Muscle layer of duodenum (tissue), 2 donors: ENCODE measurements at regions not wholly inside any gene's neighbourhood (a gene's known extent, or its start where the extent isn't known, plus 50 kb on each side); places are given as distances from the start of the nearest gene placed in this dataset.

Source experiments
- H3K27ac ChIP-seq: one replicate; pipeline ENCODE4 v1.7.0; 2013; ENCODE audit warnings: mild to moderate bottlenecking, low read length
- H3K27me3 ChIP-seq: one replicate; pipeline ENCODE4 v1.7.0; 2013; ENCODE audit warnings: low read depth, mild to moderate bottlenecking, control low read depth, low read length
- H3K36me3 ChIP-seq, 2 donors: one replicate each; pipeline ENCODE4 v1.7.0; 2013; ENCODE audit warnings: low read length in 2 of 2, control low read depth in 1 of 2, mild to moderate bottlenecking in 1 of 2; ENCODE audit not compliant: insufficient read depth in 2 of 2, control insufficient read depth in 1 of 2
- H3K4me1 ChIP-seq, 2 donors: one replicate each; pipeline ENCODE4 v1.7.0; 2013; ENCODE audit warnings: low read length in 2 of 2, mild to moderate bottlenecking in 2 of 2, control low read depth in 1 of 2, moderate library complexity in 1 of 2; ENCODE audit not compliant: insufficient read depth in 2 of 2, control insufficient read depth in 1 of 2
- H3K4me3 ChIP-seq, 2 donors: one replicate each; pipeline ENCODE4 v1.7.0; 2013; ENCODE audit warnings: low read length in 2 of 2, low read depth in 1 of 2, mild to moderate bottlenecking in 1 of 2
- H3K9me3 ChIP-seq, 2 donors: one replicate each; pipeline ENCODE4 v1.7.0; 2013; ENCODE audit warnings: low read length in 2 of 2, control low read depth in 1 of 2, mild to moderate bottlenecking in 1 of 2; ENCODE audit not compliant: control insufficient read depth in 1 of 2
- donor health status: healthy.

DNA sequence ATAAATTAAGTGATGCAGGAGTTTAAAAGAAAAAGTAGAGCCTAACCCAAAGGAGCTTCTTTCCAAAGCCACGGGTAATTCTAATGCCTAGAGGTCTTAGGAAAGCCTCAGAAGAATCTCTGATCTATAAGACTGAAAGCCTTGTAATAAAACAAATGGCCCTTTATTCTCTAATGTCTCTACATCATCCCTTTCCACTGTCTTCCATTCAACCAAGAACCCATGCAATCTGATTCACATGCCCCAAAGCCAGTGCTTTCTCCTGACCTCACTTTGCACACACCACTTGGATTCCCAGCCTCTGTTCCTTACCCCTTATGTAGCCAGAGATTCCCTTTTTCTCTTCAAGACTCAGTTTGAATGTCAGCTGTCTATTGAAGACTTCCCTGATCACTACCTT lies 252.9 kb upstream of the NRSN1 start:
- Histone ChIP-seq H3K36me3 (no peaks in the 10 kb centered on the region), H3K9me3 (no peaks in the 10 kb centered on the region), H3K4me1 (no peaks in the 10 kb centered on the region), H3K27me3 (no peaks in the 10 kb centered on the region), H3K27ac (no peak overlapping the region), H3K4me3 (no peak overlapping the region)

DNA sequence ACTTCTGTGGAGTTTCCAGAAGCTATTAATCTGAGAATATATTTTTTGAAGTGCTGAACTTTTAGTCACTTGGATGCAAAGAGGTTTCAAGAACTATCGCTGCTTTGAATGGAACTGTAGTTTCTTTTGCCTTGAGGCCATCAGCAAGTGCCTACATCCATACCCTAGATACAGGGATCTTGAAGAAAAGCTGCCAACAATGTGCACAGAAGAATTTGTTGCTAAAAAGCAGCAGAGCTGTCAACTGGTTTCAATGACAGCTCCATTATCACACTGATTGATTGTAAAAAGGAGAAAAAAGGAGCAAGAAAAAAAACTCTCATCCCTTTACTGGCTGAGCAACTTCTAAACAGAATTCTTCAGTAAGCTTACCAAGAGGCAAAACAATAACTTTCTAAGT lies 251.0 kb upstream of the NRSN1 start:
- H3K4me3 ChIP-seq: no peak overlapping the region
- no peaks in the 10 kb centered on the region for H3K27me3 ChIP-seq
- no peaks in the 10 kb centered on the region for H3K36me3 ChIP-seq
- H3K27ac ChIP-seq: no peak overlapping the region
- H3K4me1 ChIP-seq: no peaks in the 10 kb centered on the region
- no peaks in the 10 kb centered on the region for H3K9me3 ChIP-seq

DNA sequence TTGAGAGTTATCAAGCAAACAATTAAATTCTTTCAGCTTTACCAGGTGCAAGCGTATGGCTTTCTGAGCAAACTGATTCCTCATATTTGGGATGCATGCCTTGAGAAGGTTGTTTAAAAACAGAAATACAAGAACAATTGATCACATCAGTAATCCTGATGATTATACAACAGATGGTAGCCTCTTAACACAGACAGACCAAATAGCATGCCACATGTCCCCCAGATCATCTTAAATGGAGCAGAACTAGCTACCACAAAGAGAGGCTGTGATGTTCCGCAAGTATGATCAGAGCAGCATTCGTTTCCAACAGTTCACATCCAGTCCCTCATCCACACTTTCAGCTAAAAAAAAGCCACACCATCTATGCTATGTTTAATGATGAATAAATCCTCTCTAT lies 246.2 kb upstream of the NRSN1 start:
- no peaks in the 10 kb centered on the region for H3K27me3 ChIP-seq

DNA sequence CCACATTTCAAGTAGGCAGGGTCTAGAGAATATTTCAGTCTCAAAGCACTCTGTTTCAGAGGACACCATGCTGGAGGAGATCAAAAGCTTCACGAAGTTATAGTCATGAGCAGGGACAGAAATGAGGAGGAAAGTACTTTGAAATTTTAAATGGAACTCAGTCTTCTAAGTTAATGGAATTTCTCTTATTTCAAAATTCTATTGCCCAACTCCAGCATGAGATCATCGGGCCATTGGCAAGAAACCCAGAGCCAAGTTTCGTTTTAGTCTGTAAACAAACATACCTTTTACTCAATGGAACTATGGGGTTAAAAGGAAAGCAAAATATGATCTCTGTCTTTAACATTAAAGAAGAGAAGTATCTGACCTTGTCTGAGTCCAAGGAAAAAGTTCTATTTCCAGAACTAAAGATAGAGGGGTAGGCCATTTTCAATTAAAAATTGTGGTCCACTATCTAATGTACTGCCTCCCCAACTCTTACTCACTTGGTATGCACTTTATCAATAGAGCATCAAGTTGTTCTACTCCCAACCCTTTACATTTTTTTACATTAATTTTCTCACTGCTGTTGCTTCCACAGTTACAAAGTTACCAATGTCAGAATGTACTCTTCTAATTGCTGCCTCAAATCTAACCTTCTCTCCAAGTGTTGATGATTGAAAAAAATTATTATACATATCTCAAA lies 235.3 kb upstream of the NRSN1 start:
- Histone ChIP-seq H3K9me3 (no peaks in the 10 kb centered on the region), H3K27ac (no peak overlapping the region), H3K27me3 (no peaks in the 10 kb centered on the region), H3K4me3 (no peak overlapping the region), H3K4me1 (no peaks in the 10 kb centered on the region), H3K36me3 (no peaks in the 10 kb centered on the region)

More for the DNA sequence above, 246.2 kb upstream of the NRSN1 start:
- Histone ChIP-seq H3K9me3 (no peaks in the 10 kb centered on the region), H3K4me1 (no peaks in the 10 kb centered on the region), H3K4me3 (no peak overlapping the region), H3K27ac (no peak overlapping the region), H3K36me3 (no peaks in the 10 kb centered on the region)

DNA sequence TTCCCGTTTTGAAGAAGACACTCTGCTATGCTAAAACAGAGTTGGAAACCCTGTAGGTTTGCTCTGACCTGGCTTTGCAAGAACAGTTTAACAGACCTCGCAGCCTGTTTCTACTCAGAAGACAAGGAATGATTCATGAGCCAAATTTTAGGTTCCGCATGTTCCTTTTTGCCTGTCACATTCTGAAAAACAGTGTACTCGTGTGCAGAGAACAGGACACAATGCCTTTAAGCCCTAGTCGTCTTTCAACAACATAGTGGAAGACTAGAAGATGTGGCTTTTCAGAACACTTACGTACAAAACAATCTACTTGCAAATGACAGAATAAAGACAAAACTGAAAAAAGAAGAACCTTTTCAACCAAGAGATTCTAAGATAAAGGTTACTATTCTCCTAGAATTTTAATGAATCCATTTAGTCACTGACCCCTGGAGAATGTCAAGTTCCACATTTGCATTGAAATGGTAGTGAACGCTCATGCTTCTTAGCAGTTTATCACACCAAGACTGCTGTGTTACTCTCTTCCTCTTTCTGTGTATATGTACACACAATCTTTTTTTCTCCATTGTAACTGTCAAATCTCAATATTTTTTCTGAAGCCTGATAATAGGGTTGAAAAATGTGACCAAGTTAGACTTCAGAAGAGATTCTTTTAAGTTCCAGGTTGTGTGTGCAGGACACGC lies 220.7 kb upstream of the NRSN1 start:
- Histone ChIP-seq H3K4me3 (no peak overlapping the region), H3K27ac (no peak overlapping the region), H3K9me3 (no peaks in the 10 kb centered on the region), H3K27me3 (no peaks in the 10 kb centered on the region), H3K4me1 (no peaks in the 10 kb centered on the region), H3K36me3 (no peaks in the 10 kb centered on the region)

DNA sequence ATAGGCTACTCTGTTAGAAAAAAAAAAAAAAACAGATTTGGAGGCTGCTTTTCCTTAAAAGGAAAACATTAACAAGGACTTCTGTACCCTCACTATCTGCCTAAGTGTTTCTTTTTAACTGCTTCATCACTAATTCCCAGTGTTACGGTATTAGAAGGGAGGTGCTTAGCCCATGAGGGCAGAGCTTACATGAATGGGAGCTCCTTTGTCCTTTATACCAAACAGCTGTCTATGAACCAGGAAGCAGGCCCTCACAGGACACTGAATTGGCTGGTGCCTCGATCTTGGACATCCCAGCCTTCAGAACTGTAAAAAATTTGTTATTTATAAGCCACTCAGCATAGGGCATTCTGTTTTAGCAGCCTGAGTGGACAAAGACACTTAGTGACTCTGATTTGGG lies 215.6 kb upstream of the NRSN1 start:
- Histone ChIP-seq H3K4me1 (no peaks in the 10 kb centered on the region), H3K27me3 (no peaks in the 10 kb centered on the region), H3K4me3 (no peak overlapping the region), H3K36me3 (no peaks in the 10 kb centered on the region), H3K27ac (no peak overlapping the region), H3K9me3 (no peaks in the 10 kb centered on the region)

DNA sequence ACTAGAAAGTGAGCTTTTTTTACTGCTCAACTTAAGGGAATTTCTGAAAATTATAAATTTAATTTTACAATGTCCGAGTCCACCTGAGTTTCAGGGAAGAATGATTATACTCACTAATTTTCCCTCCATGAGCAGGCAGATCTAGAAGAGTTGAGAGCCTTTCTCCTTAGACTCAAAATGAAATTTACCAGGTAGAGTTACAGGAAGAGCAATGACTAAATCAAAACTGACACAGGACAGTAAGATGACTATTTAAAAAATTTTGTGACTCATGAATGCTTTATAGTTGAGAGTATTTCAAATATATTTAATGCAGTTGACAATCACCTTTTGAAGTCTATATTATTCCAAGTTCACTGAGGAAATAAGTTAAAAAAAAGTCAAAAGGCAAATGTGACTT lies 198.1 kb upstream of the NRSN1 start:
- Histone ChIP-seq H3K4me1 (no peaks in the 10 kb centered on the region), H3K27ac (no peak overlapping the region), H3K27me3 (no peaks in the 10 kb centered on the region), H3K9me3 (no peaks in the 10 kb centered on the region), H3K36me3 (no peaks in the 10 kb centered on the region), H3K4me3 (no peak overlapping the region)

DNA sequence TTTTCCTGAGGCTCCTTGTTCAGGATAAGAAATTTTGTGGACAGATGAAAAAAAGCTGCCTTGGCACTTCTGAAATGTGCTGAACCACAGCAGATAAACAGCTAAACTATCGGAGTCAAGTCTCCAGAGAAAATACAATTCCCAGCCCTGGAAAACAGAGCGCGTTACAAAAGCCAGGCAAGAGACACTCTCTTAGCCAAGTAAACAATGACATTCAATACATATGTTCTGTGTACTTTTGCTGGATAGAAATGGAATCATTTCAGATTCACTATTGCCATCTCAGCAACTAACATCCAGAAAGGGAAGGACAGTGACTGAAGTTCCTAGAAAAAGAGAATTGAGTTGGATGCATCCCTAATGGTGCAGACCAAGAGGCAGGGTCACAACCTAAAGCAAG lies 196.8 kb upstream of the NRSN1 start:
- Histone ChIP-seq H3K36me3 (no peaks in the 10 kb centered on the region), H3K9me3 (no peaks in the 10 kb centered on the region), H3K27me3 (no peaks in the 10 kb centered on the region), H3K27ac (no peak overlapping the region), H3K4me1 (no peaks in the 10 kb centered on the region), H3K4me3 (no peak overlapping the region)

DNA sequence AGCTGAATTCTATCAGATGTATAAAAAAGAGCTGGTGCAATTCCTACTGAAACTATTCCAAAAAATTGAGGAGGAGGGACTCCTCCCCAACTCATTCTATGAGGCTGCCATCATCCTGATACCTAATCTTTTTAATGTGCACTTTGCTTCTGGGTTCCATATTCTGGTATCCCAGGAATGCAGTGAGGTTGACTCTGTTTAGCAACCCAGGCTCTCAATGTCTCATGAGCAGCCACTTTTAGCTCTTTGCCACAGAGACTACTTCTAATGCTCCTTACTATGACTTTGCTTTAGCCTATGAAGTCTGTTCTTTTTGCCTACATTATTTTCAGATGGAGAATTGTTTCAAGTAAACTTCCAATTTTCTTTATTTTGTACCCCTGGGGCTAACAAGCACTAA lies 185.5 kb upstream of the NRSN1 start:
- Histone ChIP-seq H3K36me3 (no peaks in the 10 kb centered on the region), H3K27ac (no peak overlapping the region), H3K4me1 (no peaks in the 10 kb centered on the region), H3K27me3 (no peaks in the 10 kb centered on the region), H3K4me3 (no peak overlapping the region), H3K9me3 (no peaks in the 10 kb centered on the region)

DNA sequence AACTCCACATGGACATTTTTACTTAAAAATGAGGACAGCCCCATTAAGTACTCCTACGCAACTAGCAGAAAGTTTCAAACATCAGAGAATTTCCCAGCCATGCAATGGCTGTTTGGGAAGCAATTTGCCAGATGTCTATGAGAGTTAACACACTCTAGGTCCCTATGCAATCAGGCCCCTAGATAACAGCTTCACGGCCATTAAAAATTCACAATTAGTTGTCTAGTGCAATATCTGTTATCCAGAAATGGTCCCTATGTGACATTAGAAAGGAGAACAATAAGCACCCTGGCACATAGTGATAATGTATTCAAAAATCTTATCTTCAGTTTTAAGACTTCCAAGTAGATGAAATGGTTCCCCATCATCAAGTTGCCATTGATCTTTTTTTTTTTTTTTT lies 174.3 kb upstream of the NRSN1 start:
- H3K27ac ChIP-seq: no peak overlapping the region
- H3K9me3 ChIP-seq: no peaks in the 10 kb centered on the region
- H3K4me3 ChIP-seq: no peak overlapping the region
- no peaks in the 10 kb centered on the region for H3K36me3 ChIP-seq
- H3K27me3 ChIP-seq: no peaks in the 10 kb centered on the region
- H3K4me1 ChIP-seq: no peaks in the 10 kb centered on the region

DNA sequence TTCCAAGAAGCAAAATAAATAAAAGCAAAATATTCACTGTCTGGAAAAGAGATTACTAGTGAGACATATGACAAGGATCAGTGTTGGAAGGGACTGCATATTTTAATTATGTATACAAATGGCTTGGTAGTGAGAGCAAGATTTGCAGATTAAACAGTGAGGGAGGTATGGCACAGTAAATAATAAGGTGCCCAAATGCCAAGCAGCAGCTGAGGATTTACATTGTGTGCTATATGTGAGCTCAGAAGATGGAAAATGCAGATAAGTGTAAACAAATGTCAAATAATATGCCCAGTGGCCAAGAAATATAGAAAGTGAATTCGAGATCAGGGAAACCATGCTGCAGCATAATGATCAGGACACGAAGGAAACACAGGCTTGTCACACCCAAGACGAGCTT lies 173.8 kb upstream of the NRSN1 start:
- Histone ChIP-seq H3K27ac (no peak overlapping the region), H3K27me3 (no peaks in the 10 kb centered on the region), H3K36me3 (no peaks in the 10 kb centered on the region), H3K4me3 (no peak overlapping the region), H3K4me1 (no peaks in the 10 kb centered on the region), H3K9me3 (no peaks in the 10 kb centered on the region)

DNA sequence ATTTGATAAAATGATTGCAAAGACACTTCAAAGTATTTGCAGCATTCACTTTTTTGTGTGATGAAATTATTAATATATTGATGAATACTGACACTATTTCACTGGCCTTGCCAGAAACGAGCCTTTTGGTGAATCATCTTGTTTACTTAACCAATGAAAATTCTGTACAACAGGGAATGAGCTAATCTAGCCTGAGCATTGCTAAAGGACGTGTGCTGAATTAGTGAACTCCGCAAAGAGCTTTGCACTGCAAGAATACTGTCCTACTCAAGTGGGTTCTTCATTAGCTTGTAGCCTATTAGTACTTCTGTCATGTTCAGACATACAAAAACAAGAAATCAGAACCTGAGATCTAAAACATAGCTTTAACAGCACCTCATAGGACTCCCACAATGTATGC lies 172.0 kb upstream of the NRSN1 start:
- H3K27ac ChIP-seq: no peak overlapping the region
- H3K36me3 ChIP-seq: no peaks in the 10 kb centered on the region
- H3K4me3 ChIP-seq: no peak overlapping the region
- H3K9me3 ChIP-seq: no peaks in the 10 kb centered on the region
- no peaks in the 10 kb centered on the region for H3K4me1 ChIP-seq
- no peaks in the 10 kb centered on the region for H3K27me3 ChIP-seq
